B cell (primary cell): ENCODE measurements at regions not wholly inside any gene's neighbourhood (a gene's known extent, or its start where the extent isn't known, plus 50 kb on each side); places are given as distances from the start of the nearest gene placed in this dataset.

Experiments used
- ATAC-seq: fragments of 200-7000 bp; cut with Tn5 transposase; one replicate; pipeline ENCODE4 v1.10.0; 2021; ENCODE audit warnings: low read depth, mild to moderate bottlenecking, moderate number of reproducible peaks, moderate library complexity
- CTCF ChIA-PET: fragments of 350-600 bp; sonication (Branson Sonifier 250); formaldehyde crosslinking; loops from one replicate; lab custom pipeline; 2021; ENCODE audit warnings: antibody characterized with exemption, inconsistent platforms; lab: Charles Lee
- POLR2A ChIA-PET: fragments of 350-600 bp; sonication (Branson Sonifier 250); formaldehyde crosslinking; loops from one replicate; lab custom pipeline; 2021; ENCODE audit warnings: antibody characterized with exemption; lab: Charles Lee
- DNase-seq: peaks from one replicate; pipeline ENCODE4 v3.0.0; 2013
- H2AFZ ChIP-seq: 2 replicates; pipeline ENCODE4 v1.6.1; 2012; ENCODE audit warnings: mild to moderate bottlenecking, low read depth, low read length; ENCODE audit not compliant: insufficient read depth, poor library complexity, severe bottlenecking
- H3K27ac ChIP-seq, 2 donors: 1 replicate in 1 of 2; 2 replicates in 1 of 2; pipeline ENCODE4 v1.5.1; 2012 to 2013; ENCODE audit warnings: low read length in 2 of 2, mild to moderate bottlenecking in 2 of 2, moderate library complexity in 1 of 2
- H3K27me3 ChIP-seq, 4 experiments: fragments of 200-600 bp in 1 of 4; sonication (generic) in 1 of 4; replicated peaks in 1 of 4; 1 replicate in 2 of 4; 2 replicates in 2 of 4; pipeline versions ENCODE4 v1.6.1 to v1.7.0; 2013 to 2016; ENCODE audit warnings: low read length in 3 of 4, mild to moderate bottlenecking in 2 of 4, mixed read lengths in 1 of 4, moderate library complexity in 1 of 4; ENCODE audit not compliant: insufficient read depth in 4 of 4, control insufficient read depth in 3 of 4; ENCODE audit errors: control extremely low read depth in 1 of 4
- H3K36me3 ChIP-seq, 2 experiments: replicated peaks in 1 of 2; 1 replicate in 1 of 2; 2 replicates in 1 of 2; pipeline versions ENCODE4 v1.6.1 to v1.7.1; 2013; ENCODE audit warnings: low read length in 1 of 2; ENCODE audit not compliant: insufficient read depth in 2 of 2, control insufficient read depth in 1 of 2; ENCODE audit errors: control extremely low read depth in 1 of 2, extremely low read depth in 1 of 2
- H3K4me1 ChIP-seq, 2 donors: fragments of 200-600 bp in 1 of 2; sonication (generic) in 1 of 2; 1 replicate in 1 of 2; 2 replicates in 1 of 2; pipeline versions ENCODE4 v1.5.1 to v1.6.1; 2013 to 2017; ENCODE audit warnings: low read length in 2 of 2; ENCODE audit not compliant: control insufficient read depth in 2 of 2, insufficient read depth in 2 of 2
- H3K4me2 ChIP-seq: replicated peaks from 2 replicates; pipeline ENCODE3; 2012; ENCODE audit warnings: mild to moderate bottlenecking, low read depth, low read length; ENCODE audit not compliant: poor library complexity, severe bottlenecking
- H3K4me3 ChIP-seq, 5 experiments: fragments of 200-600 bp in 1 of 5; sonication (generic) in 1 of 5; 1 replicate in 3 of 5; 2 replicates in 2 of 5; pipeline versions ENCODE4 v1.5.1 to v1.7.0; 2011 to 2016; ENCODE audit warnings: low read length in 4 of 5, mild to moderate bottlenecking in 4 of 5, low read depth in 2 of 5, control low read depth in 1 of 5, moderate library complexity in 1 of 5; ENCODE audit not compliant: insufficient read depth in 1 of 5; ENCODE audit errors: control extremely low read depth in 1 of 5, extremely low read depth in 1 of 5
- H3K79me2 ChIP-seq: fragments of 200-600 bp; sonication (generic); one replicate; pipeline ENCODE4 v1.6.0; 2016; ENCODE audit warnings: low read length; ENCODE audit not compliant: control insufficient read depth, insufficient read depth
- H3K9ac ChIP-seq: fragments of 200-600 bp; sonication (generic); 2 replicates; pipeline ENCODE4 v1.6.1; 2017; ENCODE audit warnings: mild to moderate bottlenecking, low read length, moderate library complexity
- H3K9me3 ChIP-seq, 3 donors: one replicate each; pipeline versions ENCODE4 v1.6.1 to v1.7.1; 2013; ENCODE audit warnings: low read length in 2 of 3; ENCODE audit not compliant: control insufficient read depth in 2 of 3, insufficient read depth in 1 of 3; ENCODE audit errors: control extremely low read depth in 1 of 3
- H4K20me1 ChIP-seq: 2 replicates; pipeline ENCODE4 v1.6.0; 2012; ENCODE audit warnings: mild to moderate bottlenecking, low read length; ENCODE audit not compliant: insufficient read depth, control insufficient read depth, poor library complexity, severe bottlenecking
- H3K27ac Mint-ChIP-seq: one replicate; pipeline ENCODE4 v1.8.0; 2021; ENCODE audit warnings: mixed read lengths
- H3K27me3 Mint-ChIP-seq: one replicate; pipeline ENCODE4 v1.8.0; 2021; ENCODE audit warnings: mixed read lengths
- H3K4me1 Mint-ChIP-seq: one replicate; pipeline ENCODE4 v1.8.0; 2021; ENCODE audit warnings: mixed read lengths
- H3K4me3 Mint-ChIP-seq: one replicate; pipeline ENCODE4 v1.8.0; 2021; ENCODE audit warnings: mixed read lengths
- H3K9me3 Mint-ChIP-seq: one replicate; pipeline ENCODE4 v1.8.0; 2022; ENCODE audit warnings: mixed read lengths; ENCODE audit not compliant: insufficient read depth
- CTCF ChIP-seq: fragments of 200-600 bp; IDR thresholded peaks from one replicate; pipeline ENCODE4 v1.8.0; 2022; ENCODE audit warnings: antibody characterized with exemption, mild to moderate bottlenecking
- EZH2 ChIP-seq: IDR thresholded peaks from 2 replicates; pipeline ENCODE4 v1.6.1; 2012; ENCODE audit warnings: borderline replicate concordance, low read depth, mild to moderate bottlenecking, moderate library complexity, low read length; ENCODE audit not compliant: insufficient read depth, poor library complexity, severe bottlenecking
- WGBS: methylation state at CpG from one replicate; pipeline ENCODE4 v1.1.5; 2013; ENCODE audit warnings: missing lambda C conversion rate; ENCODE audit not compliant: insufficient coverage; 5-methylcytosine and 5-hydroxymethylcytosine counted together
- intact Hi-C: fragments of 100-400 bp; cut with micrococcal nuclease; formaldehyde crosslinking; loops from one replicate; pipeline ENCODE4 v1.10.0; 2022

- Mint-ChIP-seq H3K4me1 (no peaks in the 10 kb centered on the region), H3K4me3 (no peak overlapping the region), H3K27me3 (peaks cover 19% of the 10 kb centered on the region), H3K27ac (no peak overlapping the region), H3K9me3 (no peaks in the 10 kb centered on the region)
- TF ChIP-seq CTCF (no peak), EZH2 (no peak)
- no peaks in the 10 kb centered on the region for H3K4me1 ChIP-seq
- no peak overlapping the region for H2AFZ ChIP-seq
- ATAC-seq (no peak), DNase-seq (no peak)
- H3K9me3 ChIP-seq, result no peaks in the 10 kb centered on the region
- intact Hi-C loops, result no loop called here
- ChIA-PET CTCF (no interaction called here), POLR2A (no interaction called here)
- WGBS, result 93% methylated on average over 1 of the region's 2 CpGs
- peaks cover 0 to 2% (median 0%) of the 10 kb centered on the region in 4 experiments for H3K27me3 ChIP-seq
- no peak overlapping the region for H3K4me2 ChIP-seq
- H3K9ac ChIP-seq, result no peak overlapping the region
- H3K4me3 ChIP-seq, result no peak overlapping the region
- H3K36me3 ChIP-seq, result no peaks in the 10 kb centered on the region
- H3K27ac ChIP-seq, result no peak overlapping the region
- H3K79me2 ChIP-seq, result no peaks in the 10 kb centered on the region
- no peaks in the 10 kb centered on the region for H4K20me1 ChIP-seq
Observed at GRCh38 chr5:61783481-61783880, 451.4 kb downstream of the ZSWIM6 start.

- H3K36me3 ChIP-seq, result no peaks in the 10 kb centered on the region
- no peak overlapping the region for H2AFZ ChIP-seq
- Mint-ChIP-seq H3K27me3 (peaks cover 13% of the 10 kb centered on the region), H3K4me3 (no peak overlapping the region), H3K4me1 (no peaks in the 10 kb centered on the region), H3K9me3 (no peaks in the 10 kb centered on the region), H3K27ac (no peak overlapping the region)
- DNase-seq (no peak), ATAC-seq (no peak)
- no peak overlapping the region for H3K27ac ChIP-seq
- TF ChIP-seq CTCF, result no peak
- no peak for TF ChIP-seq EZH2
- no peak overlapping the region for H3K9ac ChIP-seq
- CTCF ChIA-PET, result no interaction called here
- intact Hi-C loops, result no loop called here
- H3K4me3 ChIP-seq, result no peak overlapping the region
- WGBS, result 86% methylated on average over 1 of the region's 6 CpGs
- H3K4me2 ChIP-seq, result no peak overlapping the region
- H3K79me2 ChIP-seq, result no peaks in the 10 kb centered on the region
- no peaks in the 10 kb centered on the region for H3K9me3 ChIP-seq
- POLR2A ChIA-PET, result no interaction called here
- H4K20me1 ChIP-seq, result no peaks in the 10 kb centered on the region
- peaks cover 0 to 2% (median 0%) of the 10 kb centered on the region in 4 experiments for H3K27me3 ChIP-seq
- H3K4me1 ChIP-seq, result no peaks in the 10 kb centered on the region
Observed at GRCh38 chr5:61784341-61784740, 452.3 kb downstream of the ZSWIM6 start.
